Choroid plexus epithelial cell (primary cell): ENCODE measurements at regions not wholly inside any gene's neighbourhood (a gene's known extent, or its start where the extent isn't known, plus 50 kb on each side); places are given as distances from the start of the nearest gene placed in this dataset.

Experiments used
- DNase-seq: peaks from one replicate; pipeline ENCODE4 v3.0.0-alpha.2; 2010; ENCODE audit warnings: low read depth
- H3K4me3 ChIP-seq: 2 replicates; pipeline ENCODE4 v1.5.1; 2011; ENCODE audit warnings: low read depth, mild to moderate bottlenecking, control low read depth, low read length, moderate library complexity
- TF ChIP-seq, protein P1 (sequence below): conservative IDR thresholded peaks from 2 replicates; pipeline ENCODE4 v1.5.1; 2011; ENCODE audit warnings: low read depth, mild to moderate bottlenecking, control low read depth, inconsistent platforms, low read length, moderate library complexity

DNA sequence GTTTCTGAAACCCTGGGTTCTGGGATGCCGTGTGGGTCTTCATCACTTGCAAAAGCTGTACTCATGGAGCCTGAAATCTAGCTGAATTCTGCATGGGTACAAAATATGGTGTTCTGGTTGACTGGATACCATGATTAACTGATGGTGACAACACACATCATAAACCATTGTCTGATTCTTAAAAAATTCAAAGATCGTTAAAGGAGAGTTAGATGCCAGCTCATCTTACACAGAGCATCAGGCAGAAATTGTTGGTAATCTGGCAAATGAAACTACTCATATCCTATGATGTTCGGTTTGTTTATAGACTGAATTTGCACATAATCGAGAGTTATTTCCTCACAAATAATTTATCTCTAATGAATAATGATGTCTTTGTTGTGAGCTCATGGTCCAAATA, 218.1 kb upstream of the PKN2 start:
- TF ChIP-seq, protein P1, sequence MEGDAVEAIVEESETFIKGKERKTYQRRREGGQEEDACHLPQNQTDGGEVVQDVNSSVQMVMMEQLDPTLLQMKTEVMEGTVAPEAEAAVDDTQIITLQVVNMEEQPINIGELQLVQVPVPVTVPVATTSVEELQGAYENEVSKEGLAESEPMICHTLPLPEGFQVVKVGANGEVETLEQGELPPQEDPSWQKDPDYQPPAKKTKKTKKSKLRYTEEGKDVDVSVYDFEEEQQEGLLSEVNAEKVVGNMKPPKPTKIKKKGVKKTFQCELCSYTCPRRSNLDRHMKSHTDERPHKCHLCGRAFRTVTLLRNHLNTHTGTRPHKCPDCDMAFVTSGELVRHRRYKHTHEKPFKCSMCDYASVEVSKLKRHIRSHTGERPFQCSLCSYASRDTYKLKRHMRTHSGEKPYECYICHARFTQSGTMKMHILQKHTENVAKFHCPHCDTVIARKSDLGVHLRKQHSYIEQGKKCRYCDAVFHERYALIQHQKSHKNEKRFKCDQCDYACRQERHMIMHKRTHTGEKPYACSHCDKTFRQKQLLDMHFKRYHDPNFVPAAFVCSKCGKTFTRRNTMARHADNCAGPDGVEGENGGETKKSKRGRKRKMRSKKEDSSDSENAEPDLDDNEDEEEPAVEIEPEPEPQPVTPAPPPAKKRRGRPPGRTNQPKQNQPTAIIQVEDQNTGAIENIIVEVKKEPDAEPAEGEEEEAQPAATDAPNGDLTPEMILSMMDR: no peak
- no peak overlapping the region for H3K4me3 ChIP-seq
- no peak for DNase-seq

DNA sequence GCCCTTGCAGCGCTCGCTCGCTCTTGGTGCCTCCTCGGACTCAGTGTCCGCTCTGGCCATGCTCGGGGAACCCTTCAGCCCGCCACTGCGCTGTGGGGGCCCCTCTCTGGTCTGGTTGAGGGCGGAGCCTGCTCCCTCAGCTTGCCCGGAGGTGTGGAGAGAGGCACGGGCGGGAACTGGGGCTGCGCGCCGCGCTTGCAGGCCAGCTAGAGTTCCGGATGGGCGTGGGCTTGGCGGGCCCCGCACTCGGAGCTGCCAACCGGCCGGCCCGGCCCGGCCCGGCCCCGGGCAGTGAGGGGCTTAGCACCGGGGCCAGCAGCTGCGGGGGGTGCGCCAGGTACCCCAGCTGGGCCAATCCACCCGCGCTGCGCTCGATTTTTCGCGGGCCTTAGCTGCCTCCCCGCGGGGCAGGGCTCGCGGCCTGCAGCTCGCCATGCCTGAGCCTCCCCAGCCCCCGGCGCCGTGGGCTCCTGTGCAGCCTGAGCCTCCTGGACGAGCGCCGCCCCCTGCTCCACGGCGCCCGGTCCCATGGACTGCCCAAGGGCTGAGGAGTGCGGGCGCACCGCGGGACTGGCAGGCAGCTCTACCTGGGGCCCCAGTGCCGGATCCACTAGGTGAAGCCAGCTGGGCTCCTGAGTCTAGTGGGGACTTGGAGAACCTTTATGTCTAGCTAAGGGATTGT, 217.0 kb upstream of the PKN2 start:
- TF ChIP-seq, protein P1: no peak
- DNase-seq: no peak
- no peak overlapping the region for H3K4me3 ChIP-seq

DNA sequence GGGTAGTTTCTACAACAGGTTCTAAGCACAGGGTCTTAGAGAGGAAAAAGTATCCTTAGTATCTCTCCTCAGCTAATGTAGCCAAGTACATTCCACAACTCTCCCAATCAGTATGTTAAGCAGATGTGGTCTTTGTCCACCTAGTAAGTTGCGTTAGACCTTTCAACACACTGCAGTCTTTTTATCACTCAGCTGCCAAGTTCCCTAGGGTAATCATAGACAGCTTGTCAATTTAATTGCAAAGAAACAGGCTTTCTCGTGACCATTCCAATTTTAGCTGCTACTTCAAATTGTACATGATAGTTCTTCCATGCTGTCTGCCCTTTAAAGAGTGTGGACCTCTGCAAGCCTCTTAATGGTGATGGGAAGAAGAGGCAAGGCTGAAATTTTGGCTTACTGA, 211.8 kb upstream of the PKN2 start:
- DNase-seq: no peak
- H3K4me3 ChIP-seq: no peak overlapping the region
- TF ChIP-seq, protein P1: no peak

DNA sequence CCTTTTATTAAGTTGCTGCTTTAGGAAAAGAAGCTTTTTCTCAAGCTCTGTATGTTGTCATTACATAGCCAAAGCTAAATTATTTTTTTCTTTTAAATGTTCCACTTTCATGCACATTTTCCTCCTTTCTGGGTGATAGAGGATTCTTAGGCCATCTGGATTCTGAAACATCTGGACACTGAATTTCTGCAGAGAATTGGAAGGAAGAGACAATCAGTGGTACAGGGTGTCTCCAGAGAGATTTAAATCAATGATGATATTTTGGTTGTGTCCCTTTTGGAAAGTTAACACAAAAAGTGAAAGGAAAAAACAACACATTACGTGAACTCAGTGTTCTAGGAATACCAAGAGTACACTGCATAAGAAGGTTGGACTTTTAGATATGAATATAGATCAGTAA, 211.4 kb upstream of the PKN2 start:
- TF ChIP-seq, protein P1: no peak
- no peak overlapping the region for H3K4me3 ChIP-seq
- DNase-seq: no peak

DNA sequence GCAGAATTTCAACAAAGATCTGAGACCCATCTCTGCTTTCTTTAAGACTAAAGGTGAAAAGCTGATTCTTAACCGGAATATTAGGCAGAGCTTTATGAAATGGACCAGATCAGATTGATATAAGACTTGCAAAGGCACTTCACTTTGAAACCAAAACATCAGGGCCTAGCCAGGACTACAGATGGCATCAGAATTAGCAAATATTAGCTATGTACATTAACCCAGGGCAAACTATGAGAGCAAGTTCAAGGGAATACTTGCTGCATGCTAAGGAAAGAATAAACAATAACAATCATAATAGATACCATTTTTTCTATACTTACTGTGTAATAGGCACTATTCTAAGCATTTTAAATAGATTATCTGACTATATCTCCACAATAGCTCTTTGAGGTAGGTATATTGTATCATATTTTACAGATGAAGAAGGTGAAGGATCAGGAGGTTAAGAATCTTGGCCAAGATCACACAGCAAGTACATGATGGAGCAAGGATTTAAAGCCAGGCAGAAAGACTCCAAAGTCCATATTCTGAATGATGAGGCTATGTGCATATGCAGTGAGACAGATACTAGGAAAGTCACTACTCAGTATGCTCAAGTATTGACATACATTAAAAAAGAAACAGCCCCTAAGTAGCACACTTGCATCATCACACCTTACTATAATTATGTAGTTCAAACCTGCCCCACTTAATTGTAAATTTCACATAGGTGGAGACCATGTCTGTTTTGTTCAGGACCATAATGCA, 209.3 kb upstream of the PKN2 start:
- no peak overlapping the region for H3K4me3 ChIP-seq
- TF ChIP-seq, protein P1: no peak
- no peak for DNase-seq

DNA sequence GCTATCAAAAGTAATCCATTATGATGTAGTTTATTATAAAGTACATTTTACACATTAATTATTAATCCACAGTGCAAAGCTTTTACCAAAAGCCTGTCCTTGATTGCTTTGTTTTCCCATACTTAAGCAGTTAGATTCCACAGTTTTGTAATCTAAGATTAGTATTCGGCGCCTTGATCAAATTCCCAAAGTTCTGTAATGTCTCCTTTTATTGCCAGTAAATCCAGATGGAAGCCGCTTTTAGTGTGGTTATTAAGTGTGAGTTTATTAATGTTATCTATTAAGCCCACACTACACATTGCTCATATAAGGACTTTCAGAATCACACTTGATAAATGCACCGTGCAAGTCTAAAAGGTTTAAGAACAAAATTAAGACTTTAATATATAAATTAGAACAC, 199.2 kb upstream of the PKN2 start:
- TF ChIP-seq, protein P1: no peak
- no peak for DNase-seq

DNA sequence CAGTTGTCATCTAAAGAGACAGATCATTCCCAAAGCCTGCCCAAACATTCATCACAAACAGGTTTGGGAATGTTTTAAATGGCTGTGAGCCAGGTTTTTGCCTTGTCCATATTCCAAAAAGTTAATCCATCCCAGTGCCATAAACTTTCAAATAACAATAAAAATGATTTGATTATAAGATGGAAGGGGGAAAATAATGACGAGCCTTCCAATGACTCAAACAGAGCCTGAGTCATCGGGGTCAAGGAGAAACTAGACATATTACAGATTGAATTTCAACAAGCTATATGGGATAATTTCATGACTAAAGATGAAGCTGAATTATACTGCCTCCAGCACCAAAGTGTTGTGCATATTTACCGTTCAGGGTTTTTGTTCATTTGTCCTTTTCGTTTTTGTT, 195.8 kb upstream of the PKN2 start:
- no peak for DNase-seq
- TF ChIP-seq, protein P1: no peak
- no peak overlapping the region for H3K4me3 ChIP-seq

More for the DNA sequence above, 199.2 kb upstream of the PKN2 start:
- no peak overlapping the region for H3K4me3 ChIP-seq
